ENCODE measurements at regions not wholly inside any gene's neighbourhood (a gene's known extent, or its start where the extent isn't known, plus 50 kb on each side); places are given as distances from the start of the nearest gene placed in this dataset.

- no peak overlapping the region for H3K9ac ChIP-seq (ENCODE audit: low read depth, low read length)
- H3K4me3 ChIP-seq (ENCODE audit: low read depth in 1 of 2, low read length in 2 of 2) = no peak overlapping the region
- H3K36me3 ChIP-seq (ENCODE audit: insufficient read depth, low read length) = no peaks in the 10 kb centered on the region
- H3K4me1 ChIP-seq (ENCODE audit: insufficient read depth, low read length) = no peaks in the 10 kb centered on the region
- no peaks in the 10 kb centered on the region for H3K27me3 ChIP-seq (ENCODE audit: insufficient read depth, low read length, poor library complexity)
- DNase-seq = no peak
- TF ChIP-seq, protein P1, sequence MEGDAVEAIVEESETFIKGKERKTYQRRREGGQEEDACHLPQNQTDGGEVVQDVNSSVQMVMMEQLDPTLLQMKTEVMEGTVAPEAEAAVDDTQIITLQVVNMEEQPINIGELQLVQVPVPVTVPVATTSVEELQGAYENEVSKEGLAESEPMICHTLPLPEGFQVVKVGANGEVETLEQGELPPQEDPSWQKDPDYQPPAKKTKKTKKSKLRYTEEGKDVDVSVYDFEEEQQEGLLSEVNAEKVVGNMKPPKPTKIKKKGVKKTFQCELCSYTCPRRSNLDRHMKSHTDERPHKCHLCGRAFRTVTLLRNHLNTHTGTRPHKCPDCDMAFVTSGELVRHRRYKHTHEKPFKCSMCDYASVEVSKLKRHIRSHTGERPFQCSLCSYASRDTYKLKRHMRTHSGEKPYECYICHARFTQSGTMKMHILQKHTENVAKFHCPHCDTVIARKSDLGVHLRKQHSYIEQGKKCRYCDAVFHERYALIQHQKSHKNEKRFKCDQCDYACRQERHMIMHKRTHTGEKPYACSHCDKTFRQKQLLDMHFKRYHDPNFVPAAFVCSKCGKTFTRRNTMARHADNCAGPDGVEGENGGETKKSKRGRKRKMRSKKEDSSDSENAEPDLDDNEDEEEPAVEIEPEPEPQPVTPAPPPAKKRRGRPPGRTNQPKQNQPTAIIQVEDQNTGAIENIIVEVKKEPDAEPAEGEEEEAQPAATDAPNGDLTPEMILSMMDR (IDR thresholded peaks at IDR 0.05; ENCODE audit: borderline replicate concordance, extremely low read depth, low read length, poor library complexity, severe bottlenecking) = no peak
- TF ChIP-seq EZH2 (IDR thresholded peaks at IDR 0.05; ENCODE audit: borderline replicate concordance, low read depth, low read length, severe bottlenecking) = no peak
- H2AFZ ChIP-seq (ENCODE audit: low read depth, low read length) = no peak overlapping the region
- peaks cover 9% of the 10 kb centered on the region for H3K9me3 ChIP-seq (ENCODE audit: insufficient read depth, low read length, severe bottlenecking)
- no peak for ATAC-seq (ENCODE audit: insufficient read depth, low read depth)
- no peak overlapping the region for H3K4me2 ChIP-seq (ENCODE audit: insufficient read depth, low read length)
- H3K79me2 ChIP-seq (ENCODE audit: insufficient read depth, low read length) = no peaks in the 10 kb centered on the region
- H3K27ac ChIP-seq (ENCODE audit: low read length) = no peak overlapping the region
- H4K20me1 ChIP-seq (ENCODE audit: insufficient read depth, low read length) = no peaks in the 10 kb centered on the region
Measured at GRCh38 chr7:98691619-98692018, 74.5 kb downstream of the NPTX2 start.

DNA sequence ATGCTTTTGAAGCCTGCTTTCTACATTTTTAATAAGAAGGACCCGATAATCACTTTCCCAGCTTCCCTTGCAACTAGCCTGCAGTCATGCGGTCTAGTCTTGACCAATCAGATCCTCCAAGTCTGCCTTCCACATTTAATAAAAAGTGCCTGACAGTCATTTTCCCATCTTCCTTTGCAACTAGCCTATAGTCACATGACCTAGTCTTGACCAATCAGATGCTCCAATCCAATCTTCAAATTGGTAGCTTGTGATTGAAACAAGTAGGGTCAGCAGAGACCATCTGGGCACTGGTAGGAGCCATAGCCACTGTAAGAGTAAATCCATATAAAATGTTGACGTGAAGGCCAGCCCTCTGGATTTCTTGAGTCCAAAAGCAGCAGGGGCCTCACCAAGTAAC, 80.0 kb downstream of the NPTX2 start:
- peaks cover 6% of the 10 kb centered on the region for H3K9me3 ChIP-seq (ENCODE audit: insufficient read depth, low read length, severe bottlenecking)
- H3K4me1 ChIP-seq (ENCODE audit: insufficient read depth, low read length) = no peaks in the 10 kb centered on the region
- DNase-seq (no peak), ATAC-seq (ENCODE audit: insufficient read depth, low read depth) (no peak)
- H3K79me2 ChIP-seq (ENCODE audit: insufficient read depth, low read length) = no peaks in the 10 kb centered on the region
- H3K36me3 ChIP-seq (ENCODE audit: insufficient read depth, low read length) = no peaks in the 10 kb centered on the region
- no peak overlapping the region for H3K9ac ChIP-seq (ENCODE audit: low read depth, low read length)
- no peak overlapping the region for H3K4me2 ChIP-seq (ENCODE audit: insufficient read depth, low read length)
- no peak overlapping the region for H2AFZ ChIP-seq (ENCODE audit: low read depth, low read length)
- H3K4me3 ChIP-seq (ENCODE audit: low read depth in 1 of 2, low read length in 2 of 2) = no peak overlapping the region
- TF ChIP-seq, protein P1 (IDR thresholded peaks at IDR 0.05; ENCODE audit: borderline replicate concordance, extremely low read depth, low read length, poor library complexity, severe bottlenecking) = no peak
- TF ChIP-seq EZH2 (IDR thresholded peaks at IDR 0.05; ENCODE audit: borderline replicate concordance, low read depth, low read length, severe bottlenecking) = no peak
- H3K27ac ChIP-seq (ENCODE audit: low read length) = no peak overlapping the region
- H4K20me1 ChIP-seq (ENCODE audit: insufficient read depth, low read length) = no peaks in the 10 kb centered on the region
- no peaks in the 10 kb centered on the region for H3K27me3 ChIP-seq (ENCODE audit: insufficient read depth, low read length, poor library complexity)

- no peaks in the 10 kb centered on the region for H3K27me3 ChIP-seq (ENCODE audit: insufficient read depth, low read length, poor library complexity)
- H3K9ac ChIP-seq (ENCODE audit: low read depth, low read length) = no peak overlapping the region
- no peaks in the 10 kb centered on the region for H3K79me2 ChIP-seq (ENCODE audit: insufficient read depth, low read length)
- no peak overlapping the region for H3K27ac ChIP-seq (ENCODE audit: low read length)
- H3K4me2 ChIP-seq (ENCODE audit: insufficient read depth, low read length) = no peak overlapping the region
- no peak overlapping the region for H2AFZ ChIP-seq (ENCODE audit: low read depth, low read length)
- TF ChIP-seq, protein P1 (IDR thresholded peaks at IDR 0.05; ENCODE audit: borderline replicate concordance, extremely low read depth, low read length, poor library complexity, severe bottlenecking) = no peak
- TF ChIP-seq EZH2 (IDR thresholded peaks at IDR 0.05; ENCODE audit: borderline replicate concordance, low read depth, low read length, severe bottlenecking) = no peak
- ATAC-seq (ENCODE audit: insufficient read depth, low read depth) = no peak
- H3K4me1 ChIP-seq (ENCODE audit: insufficient read depth, low read length) = no peaks in the 10 kb centered on the region
- H3K9me3 ChIP-seq (ENCODE audit: insufficient read depth, low read length, severe bottlenecking) = peaks cover 6% of the 10 kb centered on the region
- DNase-seq = no peak
- no peaks in the 10 kb centered on the region for H4K20me1 ChIP-seq (ENCODE audit: insufficient read depth, low read length)
- no peak overlapping the region for H3K4me3 ChIP-seq (ENCODE audit: low read depth in 1 of 2, low read length in 2 of 2)
- no peaks in the 10 kb centered on the region for H3K36me3 ChIP-seq (ENCODE audit: insufficient read depth, low read length)
Measured at GRCh38 chr7:98697485-98698240, 80.6 kb downstream of the NPTX2 start.
